CD4-positive, alpha-beta memory T cell (primary cell): ENCODE measurements at regions not wholly inside any gene's neighbourhood (a gene's known extent, or its start where the extent isn't known, plus 50 kb on each side); places are given as distances from the start of the nearest gene placed in this dataset.
A peak's percentile ranks its signal among the peaks of the same experiment; 100 is the strongest.

Source experiments
- CTCF ChIA-PET: fragments of 350-600 bp; sonication (Branson Sonifier 250); formaldehyde crosslinking; loops from one replicate; lab custom pipeline; 2021; ENCODE audit warnings: inconsistent platforms; ENCODE audit not compliant: partially characterized antibody; lab: Charles Lee
- POLR2A ChIA-PET: fragments of 350-600 bp; sonication (Branson Sonifier 250); formaldehyde crosslinking; loops from one replicate; lab custom pipeline; 2021; ENCODE audit not compliant: partially characterized antibody; lab: Charles Lee
- DNase-seq, 5 donors: peaks; one replicate each; pipeline versions ENCODE4 v3.0.0 to v3.0.0-alpha.2; 2020 to 2022; ENCODE audit warnings: mixed read lengths in 1 of 5
- H3K27ac ChIP-seq: one replicate; pipeline ENCODE4 v1.7.0; 2013; ENCODE audit warnings: low read depth, low read length
- H3K27me3 ChIP-seq: 2 replicates; pipeline ENCODE4 v1.7.0; 2013; ENCODE audit warnings: mild to moderate bottlenecking, low read length, moderate library complexity; ENCODE audit not compliant: insufficient read depth
- H3K36me3 ChIP-seq: 2 replicates; pipeline ENCODE4 v1.7.0; 2013; ENCODE audit warnings: mild to moderate bottlenecking, low read length, moderate library complexity; ENCODE audit not compliant: insufficient read depth
- H3K4me1 ChIP-seq: 2 replicates; pipeline ENCODE4 v1.7.0; 2013; ENCODE audit warnings: mild to moderate bottlenecking, low read length, moderate library complexity; ENCODE audit not compliant: insufficient read depth
- H3K4me3 ChIP-seq, 2 donors: one replicate each; pipeline ENCODE4 v1.7.0; 2013; ENCODE audit warnings: low read length in 2 of 2, mild to moderate bottlenecking in 1 of 2
- H3K9me3 ChIP-seq, 2 donors: one replicate each; pipeline ENCODE4 v1.7.0; 2013; ENCODE audit warnings: low read length in 2 of 2, control low read depth in 1 of 2; ENCODE audit not compliant: control insufficient read depth in 1 of 2
- H3K27ac Mint-ChIP-seq, 7 donors: one replicate each; pipeline ENCODE4 v1.8.0; 2020 to 2021; ENCODE audit warnings: mixed read lengths in 7 of 7, mild to moderate bottlenecking in 6 of 7, inconsistent platforms in 3 of 7, moderate library complexity in 3 of 7
- H3K27me3 Mint-ChIP-seq, 2 donors: one replicate each; pipeline ENCODE4 v1.8.0; 2020 to 2021; ENCODE audit warnings: mixed read lengths in 2 of 2
- H3K36me3 Mint-ChIP-seq, 2 donors: one replicate each; pipeline ENCODE4 v1.8.0; 2020 to 2021; ENCODE audit warnings: mixed read lengths in 2 of 2, inconsistent platforms in 1 of 2, mild to moderate bottlenecking in 1 of 2
- H3K4me1 Mint-ChIP-seq, 4 donors: one replicate each; pipeline ENCODE4 v1.8.0; 2020 to 2021; ENCODE audit warnings: mixed read lengths in 4 of 4, mild to moderate bottlenecking in 1 of 4
- H3K4me3 Mint-ChIP-seq, 8 donors: one replicate each; pipeline ENCODE4 v1.8.0; 2020 to 2021; ENCODE audit warnings: mixed read lengths in 8 of 8, mild to moderate bottlenecking in 7 of 8, moderate library complexity in 6 of 8, inconsistent platforms in 3 of 8
- H3K9me3 Mint-ChIP-seq, 8 donors: one replicate each; pipeline ENCODE4 v1.8.0; 2020 to 2021; ENCODE audit warnings: mixed read lengths in 8 of 8, mild to moderate bottlenecking in 5 of 8, inconsistent platforms in 3 of 8, moderate library complexity in 1 of 8
- intact Hi-C: fragments of 100-400 bp; cut with micrococcal nuclease; formaldehyde crosslinking; loops from one replicate; pipeline ENCODE4 v1.15.1; 2023

DNA sequence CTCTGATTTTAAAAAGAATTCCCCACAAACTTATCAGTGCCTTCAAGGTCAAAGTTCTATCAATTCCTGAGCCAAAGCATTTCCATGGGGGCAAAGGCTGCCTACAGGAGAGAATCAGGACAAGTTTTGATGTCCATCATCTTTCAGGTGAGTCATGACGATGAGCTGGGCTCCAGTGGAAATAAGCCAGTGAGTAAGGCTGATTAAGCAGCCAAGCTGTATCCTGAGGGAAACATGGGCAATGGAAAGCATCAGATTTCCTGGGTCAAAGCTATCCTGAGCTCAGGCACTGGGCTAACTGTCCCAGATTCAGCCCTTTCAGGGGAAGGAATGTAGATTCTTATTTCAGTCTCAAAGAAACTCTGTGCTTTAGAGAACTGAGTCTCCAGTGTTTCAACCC lies 377.4 kb downstream of the CD109 start:
- Histone ChIP-seq H3K36me3 (no peaks in the 10 kb centered on the region), H3K4me1 (no peaks in the 10 kb centered on the region), H3K27ac (no peak overlapping the region), H3K4me3 (no peak overlapping the region), H3K27me3 (no peaks in the 10 kb centered on the region), H3K9me3 (no peaks in the 10 kb centered on the region)
- POLR2A ChIA-PET = no interaction called here
- Mint-ChIP-seq H3K4me3 (no peak overlapping the region), H3K9me3 (peaks cover 0 to 4% (median 0%) of the 10 kb centered on the region in 8 donors), H3K36me3 (no peaks in the 10 kb centered on the region), H3K4me1 (no peaks in the 10 kb centered on the region), H3K27ac (no peak overlapping the region), H3K27me3 (peaks cover 0 to 3% of the 10 kb centered on the region in 2 donors)
- CTCF ChIA-PET = no interaction called here
- DNase-seq = no peak
- intact Hi-C loops = no loop called here

DNA sequence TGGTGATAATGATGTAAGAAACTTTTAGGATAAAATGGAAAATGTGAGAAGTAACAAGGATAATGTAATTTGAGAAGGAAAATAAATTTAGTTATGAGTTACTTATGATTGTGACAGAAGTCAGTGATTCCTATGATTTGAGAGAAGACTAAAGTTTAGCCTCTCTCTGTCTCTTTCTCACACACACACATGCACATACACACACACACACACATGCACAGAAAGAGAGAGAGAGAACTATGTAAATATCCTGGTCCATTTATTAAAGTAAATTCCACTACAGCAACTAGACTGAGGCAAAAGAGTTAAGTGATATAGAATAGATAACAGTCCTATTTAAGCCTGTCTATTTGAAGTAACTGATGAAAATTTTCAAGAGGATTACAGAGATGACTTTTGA lies 375.2 kb downstream of the CD109 start:
- peaks cover 0 to 3% of the 10 kb centered on the region in 2 donors for H3K27me3 Mint-ChIP-seq
- ChIA-PET CTCF (no interaction called here), POLR2A (no interaction called here)

DNA sequence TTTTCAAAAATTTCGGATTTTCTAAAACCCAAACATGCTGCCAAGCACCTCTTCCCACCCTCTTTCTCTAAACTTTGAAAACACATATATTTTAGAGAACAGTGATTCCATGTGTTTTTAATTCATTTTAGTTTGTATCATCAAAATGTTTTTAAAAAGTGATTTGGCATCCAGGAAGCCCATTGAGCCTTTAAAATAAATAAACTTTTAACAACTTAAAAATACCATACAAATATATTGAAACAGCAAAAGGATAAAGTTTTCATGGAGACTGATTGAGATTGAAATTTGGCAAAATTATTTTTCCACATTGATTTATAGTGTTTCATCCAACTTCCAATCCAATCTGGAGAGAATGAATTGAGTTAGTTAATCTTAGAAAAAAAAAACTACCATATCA lies 374.7 kb downstream of the CD109 start:
- no peaks in the 10 kb centered on the region for H3K9me3 ChIP-seq
- Mint-ChIP-seq H3K36me3 (no peaks in the 10 kb centered on the region), H3K27me3 (peaks cover 0 to 3% of the 10 kb centered on the region in 2 donors), H3K4me1 (no peaks in the 10 kb centered on the region), H3K4me3 (no peak overlapping the region), H3K27ac (no peak overlapping the region), H3K9me3 (peaks cover 0 to 8% (median 0%) of the 10 kb centered on the region in 8 donors)
- no peak overlapping the region for H3K4me3 ChIP-seq
- DNase-seq = no peak
- ChIA-PET CTCF (no interaction called here), POLR2A (no interaction called here)
- intact Hi-C loops = no loop called here
- H3K36me3 ChIP-seq = no peaks in the 10 kb centered on the region
- no peaks in the 10 kb centered on the region for H3K27me3 ChIP-seq
- no peaks in the 10 kb centered on the region for H3K4me1 ChIP-seq
- no peak overlapping the region for H3K27ac ChIP-seq

More for the DNA sequence above, 375.2 kb downstream of the CD109 start:
- Histone ChIP-seq H3K27me3 (no peaks in the 10 kb centered on the region), H3K4me1 (no peaks in the 10 kb centered on the region), H3K4me3 (no peak overlapping the region), H3K9me3 (no peaks in the 10 kb centered on the region), H3K36me3 (no peaks in the 10 kb centered on the region), H3K27ac (no peak overlapping the region)
- DNase-seq = no peak
- H3K36me3 Mint-ChIP-seq = no peaks in the 10 kb centered on the region
- intact Hi-C loops = no loop called here
- peaks cover 0 to 8% (median 0%) of the 10 kb centered on the region in 8 donors for H3K9me3 Mint-ChIP-seq
- H3K4me1 Mint-ChIP-seq = no peaks in the 10 kb centered on the region
- no peak overlapping the region for H3K27ac Mint-ChIP-seq
- H3K4me3 Mint-ChIP-seq = no peak overlapping the region

DNA sequence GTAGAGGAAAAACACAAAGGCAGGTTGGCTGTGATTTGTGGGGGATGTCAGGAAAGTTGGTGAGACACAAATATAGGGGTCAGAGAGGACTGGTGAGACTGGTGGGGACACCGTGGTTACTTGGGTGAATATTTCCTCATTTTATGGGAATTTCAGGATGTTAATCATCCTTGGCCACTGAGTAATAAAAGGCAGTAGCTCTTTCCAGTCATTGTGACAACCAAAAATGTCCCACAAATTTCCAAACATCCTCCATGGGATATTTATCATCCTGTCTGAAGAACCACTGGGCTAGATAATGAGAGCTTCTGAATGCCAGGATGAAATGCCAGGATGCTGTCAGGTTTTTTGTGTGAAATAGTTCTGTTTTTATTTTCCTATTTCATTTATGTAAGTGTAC lies 374.1 kb downstream of the CD109 start:
- Histone ChIP-seq H3K27me3 (no peaks in the 10 kb centered on the region), H3K4me1 (no peaks in the 10 kb centered on the region), H3K27ac (no peak overlapping the region), H3K36me3 (no peaks in the 10 kb centered on the region), H3K4me3 (no peak overlapping the region), H3K9me3 (no peaks in the 10 kb centered on the region)
- ChIA-PET POLR2A (no interaction called here), CTCF (interaction anchor here (1.5 kb wide), 1 partner anchor 21 kb away, joined by 4 read pairs; no protein-coding TSS in a partner anchor)
- Mint-ChIP-seq H3K36me3 (no peaks in the 10 kb centered on the region), H3K4me1 (no peaks in the 10 kb centered on the region), H3K4me3 (no peak overlapping the region), H3K27me3 (peaks cover 0 to 3% of the 10 kb centered on the region in 2 donors), H3K9me3 (peaks cover 0 to 4% (median 0%) of the 10 kb centered on the region in 8 donors), H3K27ac (no peak overlapping the region)
- no peak for DNase-seq
- intact Hi-C loops = no loop called here

DNA sequence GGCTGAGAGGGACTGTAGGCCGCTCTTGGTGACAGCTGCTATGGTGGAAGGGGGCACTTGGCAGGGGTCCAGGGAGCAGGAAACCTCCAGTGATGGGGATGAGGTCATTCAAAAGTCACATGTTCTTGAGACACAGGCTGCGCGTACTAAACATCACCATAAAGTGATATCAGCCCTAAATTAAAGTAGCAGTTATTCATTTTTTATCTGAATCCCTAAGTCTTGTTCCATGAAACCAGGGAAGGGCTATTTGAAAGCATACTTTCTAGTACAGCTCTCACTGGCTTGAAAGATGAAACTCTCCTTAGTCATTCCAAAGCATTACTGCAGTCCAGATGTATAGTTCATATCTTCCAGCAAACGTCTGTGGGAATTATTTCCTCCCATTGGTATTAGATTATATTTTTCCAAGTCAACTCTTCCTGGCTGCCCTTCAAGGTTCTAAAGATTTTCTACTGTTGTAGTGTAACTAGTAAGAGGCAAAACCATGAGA lies 373.1 kb downstream of the CD109 start:
- peaks cover 0 to 4% (median 0%) of the 10 kb centered on the region in 8 donors for H3K9me3 Mint-ChIP-seq

DNA sequence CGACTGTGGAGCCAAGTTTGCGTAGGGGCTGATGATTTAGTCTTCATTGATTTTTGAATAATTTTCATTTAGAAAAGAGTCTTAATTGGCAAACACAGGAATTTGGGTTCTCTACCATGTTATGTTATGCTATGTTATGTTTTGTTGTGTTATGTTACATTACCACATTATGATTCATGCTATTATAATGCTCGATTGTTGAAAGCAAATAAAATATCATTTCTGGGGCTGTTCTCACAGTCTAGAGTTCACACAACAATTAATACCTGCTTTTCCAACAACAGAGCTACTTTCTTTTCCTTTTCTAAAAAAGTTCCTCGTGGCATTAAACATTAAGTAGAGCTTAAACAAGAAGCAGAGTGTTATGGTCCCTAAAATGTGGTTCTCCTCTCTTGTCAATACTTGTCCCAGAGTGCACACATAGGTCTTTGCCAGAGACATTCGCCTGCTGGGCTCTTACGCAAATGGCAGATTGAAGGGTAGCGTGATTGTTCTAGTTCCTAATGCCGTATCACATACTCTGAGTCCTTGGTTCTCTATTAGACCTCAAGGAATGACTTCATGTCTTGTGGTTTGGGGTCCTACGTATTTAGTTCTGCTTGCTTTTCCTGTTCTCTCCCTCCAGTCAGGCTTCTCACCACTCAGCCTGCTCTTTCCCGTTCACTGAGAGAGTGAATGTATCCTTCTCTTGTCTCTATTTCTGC lies 370.3 kb downstream of the CD109 start:
- H3K4me1 Mint-ChIP-seq = no peaks in the 10 kb centered on the region
- peaks cover 0 to 6% (median 0%) of the 10 kb centered on the region in 8 donors for H3K9me3 Mint-ChIP-seq
- Histone ChIP-seq H3K27ac (no peak overlapping the region), H3K9me3 (no peaks in the 10 kb centered on the region), H3K27me3 (no peaks in the 10 kb centered on the region), H3K4me3 (no peak overlapping the region), H3K36me3 (no peaks in the 10 kb centered on the region), H3K4me1 (no peaks in the 10 kb centered on the region)
- POLR2A ChIA-PET = no interaction called here
- peaks cover 0 to 3% of the 10 kb centered on the region in 2 donors for H3K27me3 Mint-ChIP-seq
- no peak for DNase-seq
- H3K36me3 Mint-ChIP-seq = no peaks in the 10 kb centered on the region
- CTCF ChIA-PET = no interaction called here
- intact Hi-C loops = no loop called here
- peak overlapping the region in 1 of 7 donors; percentile 17 for H3K27ac Mint-ChIP-seq
- no peak overlapping the region for H3K4me3 Mint-ChIP-seq

More for the DNA sequence above, 373.1 kb downstream of the CD109 start:
- Histone ChIP-seq H3K9me3 (no peaks in the 10 kb centered on the region), H3K4me3 (no peak overlapping the region), H3K27ac (no peak overlapping the region), H3K4me1 (no peaks in the 10 kb centered on the region), H3K27me3 (no peaks in the 10 kb centered on the region), H3K36me3 (no peaks in the 10 kb centered on the region)
- intact Hi-C loops = no loop called here
- Mint-ChIP-seq H3K4me3 (no peak overlapping the region), H3K27me3 (peaks cover 0 to 3% of the 10 kb centered on the region in 2 donors), H3K4me1 (no peaks in the 10 kb centered on the region), H3K27ac (no peak overlapping the region), H3K36me3 (no peaks in the 10 kb centered on the region)
- no peak for DNase-seq
- CTCF ChIA-PET = interaction anchor here (1.5 kb wide), 1 partner anchor 22 kb away, joined by 4 read pairs; no protein-coding TSS in a partner anchor
- POLR2A ChIA-PET = no interaction called here

DNA sequence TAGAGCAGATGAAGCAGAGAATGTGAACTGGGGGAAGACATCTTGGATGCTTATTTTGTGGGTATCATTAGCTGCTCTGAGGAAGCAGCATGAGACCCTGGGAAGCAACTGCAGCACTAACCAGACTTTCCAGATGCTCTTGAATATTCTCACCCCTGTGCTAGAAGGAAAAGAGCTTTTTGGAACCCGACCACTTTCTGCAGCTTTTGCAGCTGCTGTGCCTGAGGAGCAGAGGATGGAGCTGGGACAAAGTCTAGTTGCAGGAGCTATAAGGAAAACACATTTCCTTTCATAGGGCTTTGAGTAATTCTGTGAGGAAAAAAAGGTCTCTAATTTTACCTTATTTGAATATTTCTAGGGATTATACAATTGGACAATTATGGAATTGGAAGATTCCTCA lies 369.7 kb downstream of the CD109 start:
- no peaks in the 10 kb centered on the region for H3K36me3 Mint-ChIP-seq
- H3K27ac Mint-ChIP-seq = no peak overlapping the region
- no peaks in the 10 kb centered on the region for H3K4me1 Mint-ChIP-seq
- peaks cover 0 to 6% (median 0%) of the 10 kb centered on the region in 8 donors for H3K9me3 Mint-ChIP-seq
- H3K27me3 Mint-ChIP-seq = peaks cover 0 to 3% of the 10 kb centered on the region in 2 donors
- Histone ChIP-seq H3K4me3 (no peak overlapping the region), H3K36me3 (no peaks in the 10 kb centered on the region), H3K27me3 (no peaks in the 10 kb centered on the region), H3K4me1 (no peaks in the 10 kb centered on the region), H3K9me3 (no peaks in the 10 kb centered on the region), H3K27ac (no peak overlapping the region)
- ChIA-PET POLR2A (no interaction called here), CTCF (no interaction called here)
- DNase-seq = no peak
- intact Hi-C loops = no loop called here
- H3K4me3 Mint-ChIP-seq = no peak overlapping the region
